PC-3 (cell line): ENCODE measurements at regions not wholly inside any gene's neighbourhood (a gene's known extent, or its start where the extent isn't known, plus 50 kb on each side); places are given as distances from the start of the nearest gene placed in this dataset.

Source experiments
- ATAC-seq: fragments of 200-7000 bp; cut with Tn5 transposase; 2 replicates; pipeline ENCODE4 v1.9.1; 2020; ENCODE audit warnings: mild to moderate bottlenecking, moderate library complexity
- BruUV-seq: library from RNA; stranded (reverse); fragments of 400-500 nt; replicated peaks from 2 replicates; lab custom pipeline; 2021; lab: Mats Ljungman, UMichigan
- CTCF ChIA-PET: fragments of 300-600 bp; sonication (Branson Sonifier 250); formaldehyde crosslinking; loops from one replicate; lab custom pipeline; 2022; ENCODE audit warnings: antibody characterized with exemption; lab: Charles Lee
- POLR2A ChIA-PET: fragments of 300-600 bp; sonication (Branson Sonifier 250); formaldehyde crosslinking; loops from one replicate; lab custom pipeline; 2022; ENCODE audit warnings: antibody characterized with exemption; ENCODE audit not compliant: unreplicated experiment; lab: Charles Lee
- DNase-seq: peaks from one replicate; pipeline ENCODE4 v3.0.0-alpha.2; 2015
- H2AFZ ChIP-seq: fragments of 300-600 bp; sonication (generic); 2 replicates; pipeline ENCODE4 v1.6.0; 2016; ENCODE audit warnings: antibody characterized with exemption, low read length
- H3F3A ChIP-seq: fragments of 300-600 bp; sonication (generic); one replicate; pipeline ENCODE4 v1.6.0; 2017; ENCODE audit warnings: antibody characterized with exemption, low read length, control low read depth, mild to moderate bottlenecking; ENCODE audit not compliant: unreplicated experiment
- H3K27ac ChIP-seq: fragments of 300-600 bp; sonication (generic); 2 replicates; pipeline ENCODE4 v1.5.1; 2016; ENCODE audit warnings: mild to moderate bottlenecking, low read length
- H3K27me3 ChIP-seq: fragments of 300-600 bp; sonication (generic); 2 replicates; pipeline ENCODE4 v1.6.1; 2016; ENCODE audit warnings: low read length, mixed read lengths
- H3K36me3 ChIP-seq: fragments of 300-600 bp; sonication (generic); 2 replicates; pipeline ENCODE4 v1.6.1; 2016; ENCODE audit warnings: low read depth, mixed run types, low read length, mixed read lengths
- H3K4me1 ChIP-seq: fragments of 300-600 bp; sonication (generic); 2 replicates; pipeline ENCODE4 v1.5.1; 2016; ENCODE audit warnings: low read length; ENCODE audit not compliant: insufficient read depth
- H3K4me2 ChIP-seq: fragments of 300-600 bp; sonication (generic); 2 replicates; pipeline ENCODE4 v1.6.0; 2016; ENCODE audit warnings: low read length
- H3K4me3 ChIP-seq: fragments of 300-600 bp; sonication (generic); 2 replicates; pipeline ENCODE4 v1.5.1; 2016; ENCODE audit warnings: mild to moderate bottlenecking, low read length, mixed read lengths
- H3K79me2 ChIP-seq: fragments of 300-600 bp; sonication (generic); 2 replicates; pipeline ENCODE4 v1.6.1; 2017; ENCODE audit warnings: low read length, mixed read lengths
- H3K9ac ChIP-seq: fragments of 300-600 bp; sonication (generic); 2 replicates; pipeline ENCODE4 v1.6.0; 2016; ENCODE audit warnings: mild to moderate bottlenecking, low read length
- H3K9me2 ChIP-seq: fragments of 300-600 bp; sonication (generic); replicated peaks from 2 replicates; pipeline ENCODE4 v1.6.1; 2016; ENCODE audit warnings: mixed run types, low read length, mixed read lengths
- H3K9me3 ChIP-seq: fragments of 300-600 bp; sonication (generic); 2 replicates; pipeline ENCODE4 v1.6.1; 2016; ENCODE audit warnings: low read length, mixed read lengths
- H4K20me1 ChIP-seq: fragments of 300-600 bp; sonication (generic); 2 replicates; pipeline ENCODE4 v1.6.1; 2016; ENCODE audit warnings: low read length, mixed read lengths
- EZH2 ChIP-seq: fragments of 300-600 bp; sonication (generic); IDR thresholded peaks from one replicate; pipeline ENCODE4 v1.6.1; 2017; ENCODE audit warnings: antibody characterized with exemption, mild to moderate bottlenecking, low read length; ENCODE audit not compliant: unreplicated experiment
- EZH2phosphoT487 ChIP-seq: fragments of 300-600 bp; sonication (generic); IDR thresholded peaks from 2 replicates; pipeline ENCODE4 v1.6.1; 2018; ENCODE audit warnings: mild to moderate bottlenecking, antibody characterized with exemption, low read length, borderline replicate concordance
- intact Hi-C: fragments of 100-400 bp; cut with micrococcal nuclease; formaldehyde crosslinking; loops from 2 replicates; pipeline ENCODE4 v1.9.0; 2023
- TF ChIP-seq, protein P1 (sequence below): fragments of 300-600 bp; sonication (generic); conservative IDR thresholded peaks from 2 replicates; pipeline ENCODE4 v1.5.1; 2017; ENCODE audit warnings: antibody characterized with exemption, low read depth, mild to moderate bottlenecking, low read length

DNA sequence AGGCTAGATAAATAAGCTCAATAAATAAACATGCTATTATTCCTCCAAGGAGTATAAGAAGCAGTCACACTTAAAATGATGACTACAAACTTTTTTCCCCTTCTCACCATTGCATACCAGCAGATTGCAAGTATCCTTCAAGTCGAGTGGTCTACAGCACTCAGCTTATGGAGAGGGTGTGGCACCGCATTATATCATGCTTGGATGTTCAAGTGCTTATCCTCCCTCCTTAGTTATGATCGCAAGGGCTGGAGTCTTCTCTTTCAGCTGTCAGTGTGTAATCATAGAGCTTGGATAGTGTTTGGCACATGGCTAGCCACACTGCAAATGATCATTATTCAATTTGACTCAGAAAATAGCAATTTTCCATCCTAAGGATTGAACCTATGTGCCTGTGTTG lies 124.0 kb downstream of the CARTPT start:
- CTCF ChIA-PET = no interaction called here
- TF ChIP-seq EZH2 (no peak), EZH2phosphoT487 (no peak)
- TF ChIP-seq, protein P1, sequence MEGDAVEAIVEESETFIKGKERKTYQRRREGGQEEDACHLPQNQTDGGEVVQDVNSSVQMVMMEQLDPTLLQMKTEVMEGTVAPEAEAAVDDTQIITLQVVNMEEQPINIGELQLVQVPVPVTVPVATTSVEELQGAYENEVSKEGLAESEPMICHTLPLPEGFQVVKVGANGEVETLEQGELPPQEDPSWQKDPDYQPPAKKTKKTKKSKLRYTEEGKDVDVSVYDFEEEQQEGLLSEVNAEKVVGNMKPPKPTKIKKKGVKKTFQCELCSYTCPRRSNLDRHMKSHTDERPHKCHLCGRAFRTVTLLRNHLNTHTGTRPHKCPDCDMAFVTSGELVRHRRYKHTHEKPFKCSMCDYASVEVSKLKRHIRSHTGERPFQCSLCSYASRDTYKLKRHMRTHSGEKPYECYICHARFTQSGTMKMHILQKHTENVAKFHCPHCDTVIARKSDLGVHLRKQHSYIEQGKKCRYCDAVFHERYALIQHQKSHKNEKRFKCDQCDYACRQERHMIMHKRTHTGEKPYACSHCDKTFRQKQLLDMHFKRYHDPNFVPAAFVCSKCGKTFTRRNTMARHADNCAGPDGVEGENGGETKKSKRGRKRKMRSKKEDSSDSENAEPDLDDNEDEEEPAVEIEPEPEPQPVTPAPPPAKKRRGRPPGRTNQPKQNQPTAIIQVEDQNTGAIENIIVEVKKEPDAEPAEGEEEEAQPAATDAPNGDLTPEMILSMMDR = no peak
- Histone ChIP-seq H2AFZ (no peak overlapping the region), H3K4me3 (no peak overlapping the region), H3F3A (no peaks in the 10 kb centered on the region), H3K79me2 (no peaks in the 10 kb centered on the region), H3K9ac (no peak overlapping the region), H3K4me2 (no peak overlapping the region), H3K9me3 (no peaks in the 10 kb centered on the region), H4K20me1 (no peaks in the 10 kb centered on the region), H3K36me3 (no peaks in the 10 kb centered on the region), H3K4me1 (no peaks in the 10 kb centered on the region), H3K9me2 (no peaks in the 10 kb centered on the region), H3K27ac (no peak overlapping the region), H3K27me3 (no peaks in the 10 kb centered on the region)
- intact Hi-C loops = no loop called here
- no TSS peak for BruUV-seq
- POLR2A ChIA-PET = no interaction called here
- DNase-seq (no peak), ATAC-seq (no peak)

DNA sequence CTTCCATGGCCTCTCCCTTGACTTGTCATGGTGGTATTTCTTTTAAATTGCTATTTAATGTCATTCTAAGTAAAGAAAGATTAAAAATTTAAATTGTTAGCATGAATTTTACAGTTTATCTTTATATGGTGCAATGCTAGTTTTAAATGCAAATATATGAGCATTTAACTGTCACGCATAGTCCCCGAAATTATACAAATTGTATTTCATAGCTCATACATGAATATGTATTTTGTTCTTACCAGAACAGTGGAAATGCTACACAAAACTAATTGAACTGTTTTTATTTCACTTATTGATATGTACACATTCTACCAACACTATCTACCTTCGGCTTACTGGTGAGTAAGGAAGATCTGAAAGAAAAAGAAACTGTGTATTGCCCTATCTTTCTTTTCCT lies 125.8 kb downstream of the CARTPT start:
- no peaks in the 10 kb centered on the region for H3K9me3 ChIP-seq
- no peak for TF ChIP-seq EZH2
- no peak for TF ChIP-seq EZH2phosphoT487
- TF ChIP-seq, protein P1 = no peak
- no peaks in the 10 kb centered on the region for H3K79me2 ChIP-seq
- H3K27me3 ChIP-seq = no peaks in the 10 kb centered on the region
- POLR2A ChIA-PET = no interaction called here
- no peak overlapping the region for H3K4me3 ChIP-seq
- H3K9ac ChIP-seq = no peak overlapping the region
- intact Hi-C loops = no loop called here
- H4K20me1 ChIP-seq = no peaks in the 10 kb centered on the region
- no peak for DNase-seq
- no peak for ATAC-seq
- H3K36me3 ChIP-seq = no peaks in the 10 kb centered on the region
- H2AFZ ChIP-seq = no peak overlapping the region
- H3K9me2 ChIP-seq = no peaks in the 10 kb centered on the region
- H3K27ac ChIP-seq = no peak overlapping the region
- H3K4me1 ChIP-seq = no peaks in the 10 kb centered on the region
- H3F3A ChIP-seq = no peaks in the 10 kb centered on the region
- CTCF ChIA-PET = interaction anchor here (0.5 kb wide), 1 partner anchor 62 kb away, joined by 3 read pairs; no protein-coding TSS in a partner anchor
- BruUV-seq = no TSS peak
- H3K4me2 ChIP-seq = no peak overlapping the region

DNA sequence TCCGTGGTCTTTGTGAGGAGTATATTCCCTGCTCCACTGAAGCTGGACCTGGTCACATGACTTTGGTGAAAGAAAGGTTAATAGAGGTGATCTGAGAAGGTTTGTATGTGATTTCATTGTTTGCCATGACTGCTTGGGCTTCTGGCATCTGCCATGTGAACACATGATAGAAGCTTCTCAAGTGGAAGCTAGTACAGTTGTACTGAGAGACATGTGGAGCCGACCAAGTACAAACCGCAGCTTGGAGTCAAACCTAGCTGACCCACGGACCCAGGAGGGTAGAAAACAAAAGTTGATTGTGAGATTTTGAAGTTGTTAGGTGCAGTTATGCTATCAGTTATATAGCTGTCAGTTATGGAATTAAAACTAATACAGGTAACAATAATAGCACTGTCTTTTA lies 140.4 kb downstream of the CARTPT start:
- Histone ChIP-seq H2AFZ (no peak overlapping the region), H3K27ac (no peak overlapping the region), H3K4me1 (no peaks in the 10 kb centered on the region), H3K9ac (no peak overlapping the region), H3K36me3 (no peaks in the 10 kb centered on the region), H3K27me3 (no peaks in the 10 kb centered on the region), H3K9me3 (no peaks in the 10 kb centered on the region), H4K20me1 (no peaks in the 10 kb centered on the region), H3K79me2 (no peaks in the 10 kb centered on the region), H3F3A (no peaks in the 10 kb centered on the region), H3K4me2 (no peak overlapping the region), H3K9me2 (no peaks in the 10 kb centered on the region), H3K4me3 (no peak overlapping the region)
- intact Hi-C loops = no loop called here
- no peak for DNase-seq
- no peak for ATAC-seq
- ChIA-PET POLR2A (no interaction called here), CTCF (no interaction called here)
- TF ChIP-seq, protein P1 = no peak
- TF ChIP-seq EZH2phosphoT487 (no peak), EZH2 (no peak)
- BruUV-seq = no TSS peak
